H9 (cell line): ENCODE measurements at regions not wholly inside any gene's neighbourhood (a gene's known extent, or its start where the extent isn't known, plus 50 kb on each side); places are given as distances from the start of the nearest gene placed in this dataset.
A peak's percentile ranks its signal among the peaks of the same experiment; 100 is the strongest.

Source experiments
- DNase-seq: peaks from one replicate; pipeline ENCODE4 v3.0.0-alpha.2; 2017
- H2AFZ ChIP-seq: one replicate; pipeline ENCODE4 v1.6.1; 2013; ENCODE audit warnings: mild to moderate bottlenecking, low read length, control low read depth, moderate library complexity
- H2AK5ac ChIP-seq: 2 replicates; pipeline ENCODE4 v1.6.1; 2013; ENCODE audit warnings: low read length, control low read depth, mixed read lengths; ENCODE audit not compliant: insufficient read length
- H2BK120ac ChIP-seq: one replicate; pipeline ENCODE4 v1.6.1; 2013; ENCODE audit warnings: low read depth, mild to moderate bottlenecking, low read length, control low read depth, inconsistent platforms; ENCODE audit not compliant: poor library complexity, severe bottlenecking
- H2BK12ac ChIP-seq: 2 replicates; pipeline ENCODE4 v1.6.1; 2013; ENCODE audit warnings: low read length, control low read depth, mixed read lengths, low read depth; ENCODE audit not compliant: insufficient read length
- H2BK15ac ChIP-seq: 2 replicates; pipeline ENCODE4 v1.6.1; 2013; ENCODE audit warnings: low read depth, low read length, control low read depth
- H2BK20ac ChIP-seq: one replicate; pipeline ENCODE4 v1.6.1; 2013; ENCODE audit warnings: low read depth, mild to moderate bottlenecking, low read length, control low read depth, inconsistent platforms; ENCODE audit not compliant: poor library complexity, severe bottlenecking
- H2BK5ac ChIP-seq: 2 replicates; pipeline ENCODE4 v1.6.1; 2013; ENCODE audit warnings: low read length, control low read depth, mixed read lengths; ENCODE audit not compliant: insufficient read length
- H3K14ac ChIP-seq: 2 replicates; pipeline ENCODE4 v1.6.1; 2013; ENCODE audit warnings: low read length, control low read depth; ENCODE audit not compliant: insufficient read depth
- H3K18ac ChIP-seq: 2 replicates; pipeline ENCODE4 v1.6.1; 2013; ENCODE audit warnings: low read depth, mild to moderate bottlenecking, mixed read lengths, low read length, control low read depth; ENCODE audit not compliant: insufficient read length
- H3K23ac ChIP-seq: 2 replicates; pipeline ENCODE4 v1.6.1; 2013; ENCODE audit warnings: low read length, control low read depth, mixed read lengths, low read depth; ENCODE audit not compliant: insufficient read length
- H3K23me2 ChIP-seq: 2 replicates; pipeline ENCODE4 v1.6.1; 2013; ENCODE audit warnings: low read depth, mild to moderate bottlenecking, mixed read lengths, low read length, control low read depth; ENCODE audit not compliant: insufficient read length, poor library complexity, severe bottlenecking
- H3K27ac ChIP-seq: 2 replicates; pipeline ENCODE4 v1.5.1; 2013; ENCODE audit warnings: low read length, control low read depth, mixed read lengths, low read depth; ENCODE audit not compliant: insufficient read length
- H3K27me3 ChIP-seq: 2 replicates; pipeline ENCODE4 v1.6.1; 2013; ENCODE audit warnings: low read length, control low read depth, inconsistent platforms; ENCODE audit not compliant: insufficient read depth
- H3K4ac ChIP-seq: 2 replicates; pipeline ENCODE4 v1.6.1; 2013; ENCODE audit warnings: low read depth, mild to moderate bottlenecking, control low read depth, inconsistent platforms, low read length, moderate library complexity
- H3K4me1 ChIP-seq: 2 replicates; pipeline ENCODE4 v1.6.1; 2013; ENCODE audit warnings: low read length, control low read depth, inconsistent platforms; ENCODE audit not compliant: insufficient read depth
- H3K4me2 ChIP-seq: 2 replicates; pipeline ENCODE4 v1.6.1; 2013; ENCODE audit warnings: low read length, control low read depth, mixed read lengths; ENCODE audit not compliant: insufficient read length, insufficient read depth
- H3K56ac ChIP-seq: 2 replicates; pipeline ENCODE4 v1.6.1; 2013; ENCODE audit warnings: low read depth, mild to moderate bottlenecking, mixed read lengths, low read length, control low read depth; ENCODE audit not compliant: insufficient read length
- H3K79me1 ChIP-seq: 2 replicates; pipeline ENCODE4 v1.6.1; 2013; ENCODE audit warnings: low read depth, mild to moderate bottlenecking, moderate library complexity, low read length, control low read depth, inconsistent platforms; ENCODE audit not compliant: insufficient read depth, poor library complexity, severe bottlenecking
- H3K79me2 ChIP-seq: 2 replicates; pipeline ENCODE4 v1.6.1; 2013; ENCODE audit warnings: low read length, control low read depth, inconsistent platforms; ENCODE audit not compliant: insufficient read depth
- H3K9ac ChIP-seq: 2 replicates; pipeline ENCODE4 v1.6.1; 2013; ENCODE audit warnings: low read length, control low read depth, mixed read lengths; ENCODE audit not compliant: insufficient read length; ENCODE audit errors: extremely low read depth
- H3K9me3 ChIP-seq: one replicate; pipeline ENCODE4 v1.6.1; 2013; ENCODE audit warnings: low read depth, low read length, inconsistent platforms; ENCODE audit not compliant: control insufficient read depth
- H3T11ph ChIP-seq: one replicate; pipeline ENCODE4 v1.6.1; 2013; ENCODE audit warnings: mild to moderate bottlenecking, low read length, control low read depth, inconsistent platforms
- H4K20me1 ChIP-seq: one replicate; pipeline ENCODE4 v1.6.1; 2013; ENCODE audit not compliant: control insufficient read depth, insufficient read length, insufficient read depth
- H4K5ac ChIP-seq: 2 replicates; pipeline ENCODE4 v1.6.1; 2013; ENCODE audit warnings: low read depth, mild to moderate bottlenecking, mixed read lengths, low read length, control low read depth; ENCODE audit not compliant: insufficient read length
- H4K8ac ChIP-seq: replicated peaks from 2 replicates; pipeline ENCODE4 v1.6.1; 2013; ENCODE audit warnings: low read length, control low read depth, mixed read lengths, low read depth; ENCODE audit not compliant: insufficient read length
- H4K91ac ChIP-seq: 2 replicates; pipeline ENCODE4 v1.6.1; 2013; ENCODE audit warnings: low read depth, mild to moderate bottlenecking, moderate library complexity, mixed read lengths, low read length, control low read depth; ENCODE audit not compliant: insufficient read length
- H3K27ac Mint-ChIP-seq, 3 experiments: 2 replicates in 2 of 3; 3 replicates in 1 of 3; pipeline ENCODE4 v1.8.0; 2020 to 2021; ENCODE audit warnings: mixed read lengths in 3 of 3, mild to moderate bottlenecking in 1 of 3, moderate library complexity in 1 of 3
- H3K27me3 Mint-ChIP-seq: 2 replicates; pipeline ENCODE4 v1.8.0; 2021; ENCODE audit warnings: low read depth, mild to moderate bottlenecking, moderate library complexity, mixed read lengths
- H3K36me3 Mint-ChIP-seq, 3 experiments: 2 replicates in 2 of 3; 3 replicates in 1 of 3; pipeline ENCODE4 v1.8.0; 2020 to 2021; ENCODE audit warnings: low read depth in 3 of 3, mixed read lengths in 3 of 3; ENCODE audit not compliant: insufficient read depth in 1 of 3
- H3K4me1 Mint-ChIP-seq, 2 experiments: 2 replicates each; pipeline ENCODE4 v1.8.0; 2020; ENCODE audit warnings: mixed read lengths in 2 of 2
- H3K4me3 Mint-ChIP-seq, 2 experiments: 2 replicates in 1 of 2; 3 replicates in 1 of 2; pipeline ENCODE4 v1.8.0; 2020 to 2021; ENCODE audit warnings: mild to moderate bottlenecking in 2 of 2, mixed read lengths in 2 of 2, moderate library complexity in 1 of 2
- H3K9me3 Mint-ChIP-seq, 2 experiments: 2 replicates in 1 of 2; 3 replicates in 1 of 2; pipeline ENCODE4 v1.8.0; 2020; ENCODE audit warnings: mild to moderate bottlenecking in 2 of 2, mixed read lengths in 2 of 2, moderate library complexity in 1 of 2
- WGBS: extraction: QIAGEN DNeasy Blood & Tissue Kit; methylation state at CpG from one replicate; pipeline ENCODE4 v1.1.7; 2013; ENCODE audit warnings: missing lambda C conversion rate, low lambda C conversion rate, mixed read lengths; ENCODE audit not compliant: insufficient read length; ENCODE audit errors: extremely low coverage; 5-methylcytosine and 5-hydroxymethylcytosine counted together
- TF ChIP-seq, protein P1 (sequence below): fragments of 200-600 bp; sonication (generic); conservative IDR thresholded peaks from 3 replicates; pipeline ENCODE4 v1.8.0; 2021; ENCODE audit warnings: antibody characterized with exemption, mild to moderate bottlenecking

DNA sequence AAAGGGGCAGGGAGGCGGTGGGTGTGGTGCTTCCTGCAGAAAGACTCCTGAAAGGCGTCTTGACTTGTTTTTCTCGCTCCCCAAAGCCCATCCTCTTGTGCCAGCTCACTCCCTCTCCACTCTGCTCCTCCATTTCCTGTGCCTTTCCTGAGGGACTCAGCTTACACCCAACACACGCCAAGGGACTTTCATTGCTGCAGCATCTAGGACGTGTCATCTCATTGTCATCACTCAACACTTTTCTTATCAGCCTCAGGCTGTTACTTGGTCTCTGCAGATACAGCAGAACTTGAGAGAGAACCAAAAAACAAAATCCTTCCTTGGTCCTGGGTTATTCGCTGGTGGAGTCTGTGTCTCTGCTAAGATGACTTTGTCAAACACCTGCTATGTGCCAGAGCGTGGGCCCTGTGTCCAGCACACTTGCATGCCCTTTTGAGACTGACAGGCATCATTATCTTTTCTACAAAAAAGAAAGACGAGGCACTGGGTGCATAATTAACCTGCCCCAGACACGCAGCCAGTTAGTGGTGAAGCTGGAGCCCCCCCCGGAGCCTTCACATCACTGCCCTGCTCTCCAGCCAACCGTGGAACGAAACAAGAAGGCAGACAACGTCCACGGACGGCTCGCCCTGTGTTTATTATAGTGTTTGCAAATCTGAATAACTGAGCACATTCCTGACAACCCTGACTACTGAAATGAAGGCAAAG lies 261.7 kb upstream of the HDAC4 start:
- Histone ChIP-seq H3K14ac (no peak overlapping the region), H4K8ac (no peak overlapping the region), H3K23ac (peak overlapping the region; percentile 41), H3K27me3 (no peaks in the 10 kb centered on the region), H3K27ac (no peak overlapping the region), H2BK15ac (no peak overlapping the region), H3K18ac (no peak overlapping the region), H3K56ac (no peak overlapping the region), H2BK120ac (no peak overlapping the region), H4K20me1 (no peaks in the 10 kb centered on the region), H3K4ac (no peak overlapping the region), H3K23me2 (peaks cover 3% of the 10 kb centered on the region), H2BK20ac (no peak overlapping the region), H2BK12ac (no peak overlapping the region), H3K4me2 (no peak overlapping the region), H3K79me2 (no peaks in the 10 kb centered on the region), H3K9ac (no peak overlapping the region), H2AFZ (no peak overlapping the region), H3K9me3 (no peaks in the 10 kb centered on the region), H3T11ph (no peak overlapping the region), H3K4me1 (no peaks in the 10 kb centered on the region), H2AK5ac (no peak overlapping the region), H4K91ac (no peak overlapping the region), H4K5ac (no peak overlapping the region), H2BK5ac (no peak overlapping the region), H3K79me1 (no peaks in the 10 kb centered on the region)
- Mint-ChIP-seq H3K27ac (no peak overlapping the region), H3K4me1 (peaks cover 17 to 21% of the 10 kb centered on the region in 2 experiments), H3K36me3 (no peaks in the 10 kb centered on the region), H3K27me3 (peaks cover 15% of the 10 kb centered on the region), H3K9me3 (peaks cover 5 to 6% of the 10 kb centered on the region in 2 experiments; a peak in 3 of 5 replicates), H3K4me3 (no peak overlapping the region)
- no peak for DNase-seq
- TF ChIP-seq, protein P1, sequence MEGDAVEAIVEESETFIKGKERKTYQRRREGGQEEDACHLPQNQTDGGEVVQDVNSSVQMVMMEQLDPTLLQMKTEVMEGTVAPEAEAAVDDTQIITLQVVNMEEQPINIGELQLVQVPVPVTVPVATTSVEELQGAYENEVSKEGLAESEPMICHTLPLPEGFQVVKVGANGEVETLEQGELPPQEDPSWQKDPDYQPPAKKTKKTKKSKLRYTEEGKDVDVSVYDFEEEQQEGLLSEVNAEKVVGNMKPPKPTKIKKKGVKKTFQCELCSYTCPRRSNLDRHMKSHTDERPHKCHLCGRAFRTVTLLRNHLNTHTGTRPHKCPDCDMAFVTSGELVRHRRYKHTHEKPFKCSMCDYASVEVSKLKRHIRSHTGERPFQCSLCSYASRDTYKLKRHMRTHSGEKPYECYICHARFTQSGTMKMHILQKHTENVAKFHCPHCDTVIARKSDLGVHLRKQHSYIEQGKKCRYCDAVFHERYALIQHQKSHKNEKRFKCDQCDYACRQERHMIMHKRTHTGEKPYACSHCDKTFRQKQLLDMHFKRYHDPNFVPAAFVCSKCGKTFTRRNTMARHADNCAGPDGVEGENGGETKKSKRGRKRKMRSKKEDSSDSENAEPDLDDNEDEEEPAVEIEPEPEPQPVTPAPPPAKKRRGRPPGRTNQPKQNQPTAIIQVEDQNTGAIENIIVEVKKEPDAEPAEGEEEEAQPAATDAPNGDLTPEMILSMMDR = no peak
- no CpG with 5 or more reads among the region's 16 CpGs for WGBS
